ENCODE measurements at regions not wholly inside any gene's neighbourhood (a gene's known extent, or its start where the extent isn't known, plus 50 kb on each side); places are given as distances from the start of the nearest gene placed in this dataset.

- Mint-ChIP-seq H3K36me3 (ENCODE audit: low read depth) (no peaks in the 10 kb centered on the region), H3K4me1 (no peaks in the 10 kb centered on the region), H3K4me3 (no peak overlapping the region), H3K27ac (no peak overlapping the region; the same call in 1 of the 2 replicates), H3K27me3 (ENCODE audit: insufficient read depth, low read depth, poor library complexity) (no peaks in the 10 kb centered on the region), H3K9me3 (no peaks in the 10 kb centered on the region)
- no peaks in the 10 kb centered on the region for H3F3A ChIP-seq (replicated peaks; ENCODE audit: low read depth)
- H3K4me2 ChIP-seq: no peak overlapping the region
- no peaks in the 10 kb centered on the region for H3K27me3 ChIP-seq (ENCODE audit: insufficient read depth)
- H3K79me2 ChIP-seq (replicated peaks; ENCODE audit: insufficient read depth): no peaks in the 10 kb centered on the region
- no peak overlapping the region for H3K27ac ChIP-seq (ENCODE audit: low read depth)
- H3K4me1 ChIP-seq (ENCODE audit: insufficient read depth): no peaks in the 10 kb centered on the region
- DNase-seq (ENCODE audit: low spot score) (peak; percentile 8), ATAC-seq (peak; percentile 48)
- no peaks in the 10 kb centered on the region for H3K9me2 ChIP-seq (ENCODE audit: insufficient read depth)
- H3K4me3 ChIP-seq: no peak overlapping the region
- TF ChIP-seq ZNF114 (CRISPR knock-in tag; IDR thresholded peaks at IDR 0.05) (no peak), POLR2AphosphoS5 (IDR thresholded peaks at IDR 0.05; ENCODE audit: low read depth) (no peak), ZNF331 (CRISPR knock-in tag; IDR thresholded peaks at IDR 0.05; ENCODE audit: low read depth) (no peak), CTCF (conservative IDR thresholded peaks at IDR 0.05; ENCODE audit: low read depth in 2 of 2) (no peak), JUNB (IDR thresholded peaks at IDR 0.05; ENCODE audit: unreplicated experiment) (no peak), EZH2phosphoT487 (IDR thresholded peaks at IDR 0.05; ENCODE audit: unreplicated experiment) (no peak)
- H3K36me3 ChIP-seq (ENCODE audit: insufficient read depth): no peaks in the 10 kb centered on the region
- no peaks in the 10 kb centered on the region for H4K20me1 ChIP-seq (replicated peaks; ENCODE audit: insufficient read depth)
- H2AFZ ChIP-seq: peak overlapping the region; percentile 80
Observed at GRCh38 chr6:113137426-113137825, 719.7 kb upstream of the MARCKS start.

GRCh38 chr6:113140721-113141120, 716.4 kb upstream of the MARCKS start:
- DNase-seq (ENCODE audit: low spot score): no peak
- Histone ChIP-seq H3K4me1 (ENCODE audit: insufficient read depth) (no peaks in the 10 kb centered on the region), H3K27ac (ENCODE audit: low read depth) (no peak overlapping the region), H3K9me2 (ENCODE audit: insufficient read depth) (no peaks in the 10 kb centered on the region), H3F3A (replicated peaks; ENCODE audit: low read depth) (no peaks in the 10 kb centered on the region), H3K79me2 (replicated peaks; ENCODE audit: insufficient read depth) (no peaks in the 10 kb centered on the region), H3K4me2 (no peak overlapping the region), H3K27me3 (ENCODE audit: insufficient read depth) (no peaks in the 10 kb centered on the region), H4K20me1 (replicated peaks; ENCODE audit: insufficient read depth) (no peaks in the 10 kb centered on the region), H2AFZ (no peak overlapping the region), H3K36me3 (ENCODE audit: insufficient read depth) (no peaks in the 10 kb centered on the region), H3K4me3 (no peak overlapping the region)
- no peaks in the 10 kb centered on the region for H3K4me1 Mint-ChIP-seq
- no peaks in the 10 kb centered on the region for H3K36me3 Mint-ChIP-seq (ENCODE audit: low read depth)
- TF ChIP-seq STAT1 (IDR thresholded peaks at IDR 0.05; ENCODE audit: unreplicated experiment) (no peak), ZNF462 (CRISPR knock-in tag; IDR thresholded peaks at IDR 0.05) (no peak), EZH2phosphoT487 (IDR thresholded peaks at IDR 0.05; ENCODE audit: unreplicated experiment) (no peak), CREB1 (CRISPR knock-in tag; IDR thresholded peaks at IDR 0.05; ENCODE audit: low read depth) (no peak)
- TF ChIP-seq, protein P1, sequence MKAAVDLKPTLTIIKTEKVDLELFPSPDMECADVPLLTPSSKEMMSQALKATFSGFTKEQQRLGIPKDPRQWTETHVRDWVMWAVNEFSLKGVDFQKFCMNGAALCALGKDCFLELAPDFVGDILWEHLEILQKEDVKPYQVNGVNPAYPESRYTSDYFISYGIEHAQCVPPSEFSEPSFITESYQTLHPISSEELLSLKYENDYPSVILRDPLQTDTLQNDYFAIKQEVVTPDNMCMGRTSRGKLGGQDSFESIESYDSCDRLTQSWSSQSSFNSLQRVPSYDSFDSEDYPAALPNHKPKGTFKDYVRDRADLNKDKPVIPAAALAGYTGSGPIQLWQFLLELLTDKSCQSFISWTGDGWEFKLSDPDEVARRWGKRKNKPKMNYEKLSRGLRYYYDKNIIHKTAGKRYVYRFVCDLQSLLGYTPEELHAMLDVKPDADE (IDR thresholded peaks at IDR 0.05): no peak
- ATAC-seq: no peak
- no peaks in the 10 kb centered on the region for H3K27me3 Mint-ChIP-seq (ENCODE audit: insufficient read depth, low read depth, poor library complexity)
- no peak overlapping the region for H3K27ac Mint-ChIP-seq
- H3K9me3 Mint-ChIP-seq: no peaks in the 10 kb centered on the region
- no peak overlapping the region for H3K4me3 Mint-ChIP-seq
